Cardiac septum (tissue), 1 donor: ENCODE measurements at regions not wholly inside any gene's neighbourhood (a gene's known extent, or its start where the extent isn't known, plus 50 kb on each side); places are given as distances from the start of the nearest gene placed in this dataset.
A peak's percentile ranks its signal among the peaks of the same experiment; 100 is the strongest.
"Not testable (repeated sequence)": the region's sequence is repeated elsewhere in the genome, so short reads cannot be mapped to it uniquely, and the experiment has no call there.

ENCODE experiments used
- DNase-seq: peaks from one replicate; pipeline ENCODE4 v3.0.0-alpha.2; 2020; ENCODE audit warnings: low spot score
- intact Hi-C: fragments of 100-400 bp; cut with DNase I; formaldehyde crosslinking; loops from one replicate; pipeline ENCODE4 v1.14.0; 2022
- donor health status: DM: no; HTN: no; CAD: no.

- intact Hi-C loops, result no loop called here
- no peak for DNase-seq
Measured at GRCh38 chr2:39845460-39846146, 66.5 kb upstream of the THUMPD2 start.

- intact Hi-C loops, result no loop called here
- peak; percentile 60 for DNase-seq
Measured at GRCh38 chr2:39839261-39839848, 60.3 kb upstream of the THUMPD2 start.

GRCh38 chr2:39838589-39838988 lies 59.5 kb upstream of the THUMPD2 start:
- DNase-seq, result peak; percentile 71
- intact Hi-C loops, result no loop called here

GRCh38 chr2:39837856-39838453 lies 58.9 kb upstream of the THUMPD2 start:
- DNase-seq, result no peak
- intact Hi-C loops, result no loop called here

GRCh38 chr2:39836638-39837037 lies 57.6 kb upstream of the THUMPD2 start:
- no peak for DNase-seq
- intact Hi-C loops, result no loop called here

- intact Hi-C loops, result no loop called here
Measured at GRCh38 chr2:39834426-39834825, 55.4 kb upstream of the THUMPD2 start.

GRCh38 chr2:39830610-39831009 lies 51.6 kb upstream of the THUMPD2 start:
- DNase-seq, intact Hi-C loops: not testable (repeated sequence)

More at GRCh38 chr2:39834426-39834825, 55.4 kb upstream of the THUMPD2 start:
- DNase-seq, result no peak
